Keratinocyte (primary cell): ENCODE measurements at regions not wholly inside any gene's neighbourhood (a gene's known extent, or its start where the extent isn't known, plus 50 kb on each side); places are given as distances from the start of the nearest gene placed in this dataset.

ENCODE experiments used
- DNase-seq: peaks from one replicate; pipeline ENCODE4 v3.0.0-alpha.2; 2011; ENCODE audit warnings: low read depth, missing footprints, low spot score
- FAIRE-seq: peaks from 2 replicates; lab custom pipeline; 2011; peaks lifted over from hg19 to GRCh38; lab: Jason Lieb, UNC
- H2AFZ ChIP-seq: 2 replicates; pipeline ENCODE4 v1.6.0; 2012; ENCODE audit warnings: low read length, control low read depth, inconsistent platforms; ENCODE audit not compliant: control insufficient read depth
- H3K27ac ChIP-seq: 2 replicates; pipeline ENCODE4 v1.5.1; 2011; ENCODE audit warnings: low read length; ENCODE audit not compliant: control insufficient read depth, insufficient read depth
- H3K27me3 ChIP-seq: 3 replicates; pipeline ENCODE4 v1.6.0; 2011; ENCODE audit warnings: low read length; ENCODE audit not compliant: control insufficient read depth, insufficient read depth; ENCODE audit errors: extremely low read depth
- H3K36me3 ChIP-seq, 2 experiments: 2 replicates in 1 of 2; 3 replicates in 1 of 2; pipeline ENCODE4 v1.5.1; 2011; ENCODE audit warnings: low read length in 2 of 2, mild to moderate bottlenecking in 1 of 2; ENCODE audit not compliant: control insufficient read depth in 2 of 2, insufficient read depth in 2 of 2; ENCODE audit errors: extremely low read depth in 1 of 2
- H3K4me1 ChIP-seq: 3 replicates; pipeline ENCODE4 v1.5.1; 2011; ENCODE audit warnings: low read length; ENCODE audit not compliant: control insufficient read depth, insufficient read depth; ENCODE audit errors: extremely low read depth
- H3K4me2 ChIP-seq: 3 replicates; pipeline ENCODE4 v1.6.0; 2011; ENCODE audit warnings: low read depth, low read length; ENCODE audit not compliant: control insufficient read depth, insufficient read depth; ENCODE audit errors: extremely low read depth
- H3K4me3 ChIP-seq, 3 experiments: fragments of 200-600 bp in 1 of 3; sonication (generic) in 1 of 3; 2 replicates in 2 of 3; 3 replicates in 1 of 3; pipeline ENCODE4 v1.5.1; 2011 to 2016; ENCODE audit warnings: low read length in 3 of 3, mild to moderate bottlenecking in 3 of 3, control low read depth in 2 of 3, inconsistent platforms in 1 of 3, low read depth in 1 of 3, mixed read lengths in 1 of 3, mixed run types in 1 of 3, moderate library complexity in 1 of 3; ENCODE audit not compliant: control insufficient read depth in 2 of 3, insufficient read depth in 2 of 3; ENCODE audit errors: extremely low read depth in 1 of 3
- H3K79me2 ChIP-seq: 2 replicates; pipeline ENCODE4 v1.6.0; 2012; ENCODE audit warnings: low read length; ENCODE audit not compliant: control insufficient read depth, insufficient read depth
- H3K9ac ChIP-seq: 3 replicates; pipeline ENCODE4 v1.6.0; 2011; ENCODE audit warnings: low read length; ENCODE audit not compliant: control insufficient read depth, insufficient read depth; ENCODE audit errors: extremely low read depth
- H3K9me1 ChIP-seq: 3 replicates; pipeline ENCODE4 v1.6.0; 2011; ENCODE audit warnings: low read length; ENCODE audit not compliant: control insufficient read depth, insufficient read depth; ENCODE audit errors: extremely low read depth
- H3K9me3 ChIP-seq: 2 replicates; pipeline ENCODE4 v1.5.1; 2012; ENCODE audit warnings: low read depth, low read length; ENCODE audit not compliant: control insufficient read depth
- H4K20me1 ChIP-seq: 3 replicates; pipeline ENCODE4 v1.6.0; 2011; ENCODE audit warnings: low read length; ENCODE audit not compliant: control insufficient read depth, insufficient read depth; ENCODE audit errors: extremely low read depth
- CTCF ChIP-seq, 3 experiments: IDR thresholded peaks in 1 of 3; conservative IDR thresholded peaks in 1 of 3; optimal IDR thresholded peaks in 1 of 3; 2 replicates in 2 of 3; 3 replicates in 1 of 3; pipeline versions ENCODE3 to v1.5.1; 2011; ENCODE audit warnings: low read length in 3 of 3, mild to moderate bottlenecking in 3 of 3, moderate library complexity in 2 of 3, control low read depth in 1 of 3, inconsistent platforms in 1 of 3; ENCODE audit not compliant: insufficient read depth in 2 of 3; ENCODE audit errors: extremely low read depth in 1 of 3
- EZH2 ChIP-seq: IDR thresholded peaks from one replicate; pipeline ENCODE4 v1.6.1; 2012; ENCODE audit warnings: inconsistent platforms, mild to moderate bottlenecking, low read length, moderate library complexity
- dilution Hi-C: fragments of 300-500 bp; cut with MboI; formaldehyde crosslinking; loops from one replicate; pipeline ENCODE4 v1.7.0; 2020; ENCODE audit warnings: low sequenced_read_pairs; ENCODE audit not compliant: extremely low pct_ligation_motif_present

- no peaks in the 10 kb centered on the region for H3K79me2 ChIP-seq
- dilution Hi-C loops: no loop called here
- H3K9me1 ChIP-seq: no peaks in the 10 kb centered on the region
- no peaks in the 10 kb centered on the region for H3K36me3 ChIP-seq
- H3K4me2 ChIP-seq: no peak overlapping the region
- no peak overlapping the region for H2AFZ ChIP-seq
- H3K4me1 ChIP-seq: peaks cover 11% of the 10 kb centered on the region
- no peak for FAIRE-seq
- H3K27ac ChIP-seq: no peak overlapping the region
- TF ChIP-seq EZH2: no peak
- no peak for TF ChIP-seq CTCF (optimal IDR thresholded peaks at IDR 0.05 in 1 of 3, IDR thresholded peaks at IDR 0.05 in 1 of 3, conservative IDR thresholded peaks at IDR 0.05 in 1 of 3; ENCODE audit: extremely low read depth in 1 of 3, insufficient read depth in 2 of 3, low read length in 3 of 3)
- DNase-seq: no peak
- H3K9ac ChIP-seq: no peak overlapping the region
- no peaks in the 10 kb centered on the region for H3K9me3 ChIP-seq
- no peaks in the 10 kb centered on the region for H4K20me1 ChIP-seq
- no peak overlapping the region for H3K4me3 ChIP-seq
- H3K27me3 ChIP-seq: peaks cover under 1% of the 10 kb centered on the region
These were observed 213.6 kb upstream of the DTNBP1 start for GRCh38 chr6:15876406-15876805.

DNA sequence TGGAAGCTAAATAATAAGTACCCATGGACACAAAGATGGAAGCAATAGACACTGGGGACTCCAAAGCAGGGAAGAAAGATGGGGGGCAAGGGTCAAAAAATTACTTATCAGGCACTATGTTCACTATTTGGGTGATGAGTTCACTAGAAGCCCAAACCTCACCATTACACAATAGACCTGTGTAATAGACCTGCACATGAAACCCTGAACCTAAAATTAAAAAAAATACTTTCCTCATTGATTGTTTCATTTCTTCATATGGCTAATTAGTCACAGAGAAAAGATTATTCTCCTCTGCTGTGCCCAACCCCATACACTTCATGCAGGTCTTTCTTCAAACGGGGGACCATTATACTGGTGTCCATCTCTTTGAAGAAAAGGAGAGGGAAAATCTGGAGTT is 213.0 kb upstream of the DTNBP1 start:
- Histone ChIP-seq H3K4me2 (no peak overlapping the region), H3K36me3 (no peaks in the 10 kb centered on the region), H3K9me3 (no peaks in the 10 kb centered on the region), H3K9ac (no peak overlapping the region), H3K9me1 (no peaks in the 10 kb centered on the region), H3K27me3 (peaks cover 4% of the 10 kb centered on the region), H3K4me3 (no peak overlapping the region), H3K79me2 (no peaks in the 10 kb centered on the region), H2AFZ (no peak overlapping the region), H3K27ac (no peak overlapping the region), H4K20me1 (no peaks in the 10 kb centered on the region), H3K4me1 (peaks cover 8% of the 10 kb centered on the region)
- FAIRE-seq (no peak), DNase-seq (no peak)
- TF ChIP-seq EZH2: no peak
- no peak for TF ChIP-seq CTCF (optimal IDR thresholded peaks at IDR 0.05 in 1 of 3, IDR thresholded peaks at IDR 0.05 in 1 of 3, conservative IDR thresholded peaks at IDR 0.05 in 1 of 3; ENCODE audit: extremely low read depth in 1 of 3, insufficient read depth in 2 of 3, low read length in 3 of 3)
- dilution Hi-C loops: no loop called here
